Stimulated activated CD8-positive, alpha-beta memory T cell treated with anti-CD3 and anti-CD28 coated beads, Interleukin-15, amount 100 ng/mL, for 4 hours (primary cell): ENCODE measurements at regions not wholly inside any gene's neighbourhood (a gene's known extent, or its start where the extent isn't known, plus 50 kb on each side); places are given as distances from the start of the nearest gene placed in this dataset.
"Not testable (repeated sequence)": the region's sequence is repeated elsewhere in the genome, so short reads cannot be mapped to it uniquely, and the experiment has no call there.

Experiments used
- DNase-seq, 2 donors: peaks; one replicate each; pipeline ENCODE4 v3.0.0-alpha.2; 2020; ENCODE audit warnings: low read depth in 2 of 2

GRCh38 chr13:23947893-23948292, 50.6 kb upstream of the C1QTNF9B start:
- DNase-seq, result no peak

GRCh38 chr13:23949200-23949599, 51.9 kb upstream of the C1QTNF9B start:
- DNase-seq, result no peak

- no peak for DNase-seq
Observed at GRCh38 chr13:23949736-23950135, 52.4 kb upstream of the C1QTNF9B start.

GRCh38 chr13:23950736-23951510, 53.6 kb upstream of the C1QTNF9B start:
- no peak for DNase-seq

- no peak for DNase-seq
Observed at GRCh38 chr13:23952796-23953195, 55.5 kb upstream of the C1QTNF9B start.

GRCh38 chr13:23953860-23954512, 56.7 kb upstream of the C1QTNF9B start:
- DNase-seq, result no peak

GRCh38 chr13:23955064-23955463, 57.8 kb upstream of the C1QTNF9B start:
- DNase-seq, result no peak

- no peak for DNase-seq
Observed at GRCh38 chr13:23956106-23956505, 58.8 kb upstream of the C1QTNF9B start.

- DNase-seq, result no peak
Observed at GRCh38 chr13:23957981-23958380, 60.7 kb upstream of the C1QTNF9B start.

GRCh38 chr13:23959231-23959862, 62.0 kb upstream of the C1QTNF9B start:
- DNase-seq, result no peak

- DNase-seq, result no peak
Observed at GRCh38 chr13:23960566-23961156, 63.4 kb upstream of the C1QTNF9B start.

GRCh38 chr13:23963184-23963931, 66.1 kb upstream of the C1QTNF9B start:
- DNase-seq, result no peak

GRCh38 chr13:23963947-23964346, 66.6 kb upstream of the C1QTNF9B start:
- no peak for DNase-seq

- DNase-seq, result no peak
Observed at GRCh38 chr13:23965346-23965745, 68.0 kb upstream of the C1QTNF9B start.

- no peak for DNase-seq
Observed at GRCh38 chr13:23966221-23966690, 69.0 kb upstream of the C1QTNF9B start.

GRCh38 chr13:23966691-23967615, 69.7 kb upstream of the C1QTNF9B start:
- DNase-seq, result no peak

- DNase-seq, result not testable (repeated sequence)
Observed at GRCh38 chr13:23967792-23968191, 70.5 kb upstream of the C1QTNF9B start.

GRCh38 chr13:23969647-23970046, 72.3 kb upstream of the C1QTNF9B start:
- DNase-seq, result no peak

- DNase-seq, result no peak
Observed at GRCh38 chr13:23979361-23980159, 82.3 kb upstream of the C1QTNF9B start.

- peak; percentile 84 to 85 for DNase-seq
Observed at GRCh38 chr13:23980160-23980551, 82.9 kb upstream of the C1QTNF9B start.
